ENCODE measurements at regions not wholly inside any gene's neighbourhood (a gene's known extent, or its start where the extent isn't known, plus 50 kb on each side); places are given as distances from the start of the nearest gene placed in this dataset.

DNA sequence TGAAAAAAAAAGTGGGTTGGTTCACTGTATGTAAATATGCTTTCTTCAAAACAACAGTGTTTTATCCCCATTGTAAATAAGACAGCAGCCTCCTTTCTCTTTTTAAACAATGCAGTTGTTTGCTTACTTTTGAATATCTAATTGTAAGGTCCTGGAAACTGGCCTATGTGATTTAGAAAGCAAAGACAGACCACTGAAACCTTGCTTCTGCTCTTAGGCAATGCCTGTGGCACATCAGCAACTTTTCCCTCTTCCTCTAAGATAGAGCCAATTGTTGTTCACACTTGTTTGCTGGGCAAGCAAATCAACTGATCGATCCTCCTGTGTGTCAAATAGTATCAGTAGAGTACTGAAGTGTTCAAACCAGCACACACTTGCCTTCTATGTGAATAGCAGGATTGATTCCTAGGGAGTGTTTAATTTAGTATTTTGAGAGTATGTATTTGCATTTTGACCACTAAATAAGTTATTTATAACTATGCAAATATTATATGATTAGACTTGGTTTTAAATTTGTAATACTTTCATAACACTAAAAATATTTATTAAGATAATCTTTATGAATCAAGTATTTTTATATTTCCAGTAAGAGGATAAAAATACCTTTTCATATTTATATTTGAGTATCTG, 55.4 kb upstream of the GRPR start:
- no peak for TF ChIP-seq EZH2phosphoT487 (IDR thresholded peaks at IDR 0.05; ENCODE audit: insufficient read depth, low read depth)
- TF ChIP-seq EZH2 (IDR thresholded peaks at IDR 0.05; ENCODE audit: insufficient read depth, poor library complexity, severe bottlenecking) = no peak

Data from GM23248 (cell line).